Breast epithelium (tissue), 4 donors: ENCODE measurements at regions not wholly inside any gene's neighbourhood (a gene's known extent, or its start where the extent isn't known, plus 50 kb on each side); places are given as distances from the start of the nearest gene placed in this dataset.

ENCODE experiments used
- DNase-seq, 2 donors: peaks; one replicate each; pipeline ENCODE4 v3.0.0-alpha.2; 2019; ENCODE audit warnings: low spot score in 2 of 2
- H3K27ac ChIP-seq, 2 donors: fragments of 200-600 bp; sonication (generic) in 1 of 2; one replicate each; pipeline ENCODE4 v1.5.1; 2016 to 2019; ENCODE audit warnings: mild to moderate bottlenecking in 1 of 2
- H3K27me3 ChIP-seq, 2 donors: fragments of 200-600 bp; sonication (generic) in 1 of 2; one replicate each; pipeline versions ENCODE4 v1.5.1 to v1.6.0; 2017 to 2019; ENCODE audit warnings: control low read depth in 1 of 2, mild to moderate bottlenecking in 1 of 2
- H3K36me3 ChIP-seq: fragments of 200-600 bp; one replicate; pipeline ENCODE4 v1.5.1; 2019
- H3K4me1 ChIP-seq, 2 donors: fragments of 200-600 bp; sonication (generic); one replicate each; pipeline ENCODE4 v1.5.1; 2016 to 2019; ENCODE audit warnings: control low read depth in 1 of 2
- H3K4me3 ChIP-seq, 3 donors: fragments of 200-600 bp; sonication (generic); 1 replicate in 2 of 3; 2 replicates in 1 of 3; pipeline ENCODE4 v1.5.1; 2016 to 2019; ENCODE audit warnings: mild to moderate bottlenecking in 3 of 3, moderate library complexity in 2 of 3
- H3K9me3 ChIP-seq, 2 donors: fragments of 200-600 bp; sonication (generic) in 1 of 2; one replicate each; pipeline ENCODE4 v1.5.1; 2016 to 2019; ENCODE audit warnings: control low read depth in 1 of 2
- CTCF ChIP-seq, 3 donors: fragments of 450-650 bp; IDR thresholded peaks; one replicate each; pipeline ENCODE4 v1.5.1; 2016 to 2017; ENCODE audit warnings: antibody characterized with exemption in 3 of 3, mild to moderate bottlenecking in 3 of 3, moderate library complexity in 3 of 3
- POLR2A ChIP-seq: fragments of 450-650 bp; IDR thresholded peaks from one replicate; pipeline ENCODE4 v1.6.1; 2016; ENCODE audit warnings: antibody characterized with exemption, mild to moderate bottlenecking, moderate library complexity
- POLR2AphosphoS5 ChIP-seq, 3 donors: sonication (generic); formaldehyde crosslinking; IDR thresholded peaks; one replicate each; pipeline ENCODE4 v1.6.1; 2017; ENCODE audit warnings: antibody characterized with exemption in 3 of 3
- intact Hi-C: fragments of 100-400 bp; cut with DNase I; formaldehyde crosslinking; loops from one replicate; pipeline ENCODE4 v1.15.1; 2023; ENCODE audit warnings: low total_unique reads

DNA sequence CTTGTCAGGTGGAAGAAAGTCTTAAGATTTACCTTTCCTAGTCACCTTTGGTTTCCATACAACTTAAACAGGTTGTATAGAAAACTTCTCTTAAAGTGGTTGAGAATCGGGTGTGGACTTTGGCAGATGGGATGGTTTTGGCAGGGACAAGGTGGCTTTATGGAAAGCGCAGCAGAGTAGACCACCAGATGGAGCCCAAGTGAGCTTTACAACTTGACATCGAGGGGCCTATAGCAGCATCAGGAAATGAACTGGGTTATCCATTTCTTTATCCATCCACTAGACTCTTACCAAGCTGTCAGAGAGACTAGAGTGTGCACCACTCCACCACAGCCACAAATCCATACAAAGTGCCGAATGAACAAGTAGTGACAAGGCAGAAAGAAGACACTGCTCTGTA is 85.3 kb upstream of the MBNL1 start:
- Histone ChIP-seq H3K27me3 (no peaks in the 10 kb centered on the region), H3K27ac (no peak overlapping the region), H3K4me3 (no peak overlapping the region), H3K36me3 (no peaks in the 10 kb centered on the region), H3K4me1 (no peaks in the 10 kb centered on the region), H3K9me3 (no peaks in the 10 kb centered on the region)
- no peak for DNase-seq
- TF ChIP-seq POLR2AphosphoS5 (IDR thresholded peaks at IDR 0.05) (no peak), CTCF (IDR thresholded peaks at IDR 0.05) (peak in 1 of 3 donors; percentile 27)
- intact Hi-C loops = no loop called here

DNA sequence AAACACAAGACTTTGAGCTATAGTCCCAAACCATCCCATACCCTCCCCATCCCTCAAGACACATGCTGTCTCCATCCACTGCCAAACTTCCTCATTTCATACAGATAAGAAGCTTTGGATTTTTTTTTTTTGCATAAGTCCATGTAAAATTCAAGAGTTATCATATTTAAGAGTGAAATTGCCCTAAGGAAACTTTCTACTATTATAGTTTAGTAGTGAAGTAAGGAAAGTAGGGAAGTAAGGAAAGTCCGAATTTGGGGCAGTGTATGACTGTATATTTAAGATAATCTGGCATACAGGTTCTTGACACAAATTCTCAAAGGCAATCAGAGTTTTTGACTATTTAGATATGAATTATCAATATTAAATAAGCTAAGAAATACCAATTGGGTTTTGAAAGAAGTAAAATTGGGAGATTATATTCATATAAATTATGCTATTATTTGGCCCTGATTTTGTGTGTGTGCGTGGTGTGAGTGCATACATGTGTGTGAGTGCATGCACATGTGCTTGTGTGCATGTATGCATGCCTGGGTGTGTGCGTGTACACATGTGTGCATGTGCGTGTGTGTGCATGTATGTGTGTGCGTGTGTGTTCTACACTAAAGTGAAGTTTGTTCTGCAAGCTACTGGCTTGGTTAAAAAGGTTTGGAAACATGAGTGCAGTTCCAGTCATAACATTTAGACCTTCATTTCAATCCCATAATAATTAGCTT is 83.6 kb upstream of the MBNL1 start:
- H3K9me3 ChIP-seq = no peaks in the 10 kb centered on the region
- no peak for DNase-seq
- TF ChIP-seq POLR2A (no peak), POLR2AphosphoS5 (IDR thresholded peaks at IDR 0.05) (no peak), CTCF (IDR thresholded peaks at IDR 0.05) (no peak)
- no peak overlapping the region for H3K4me3 ChIP-seq
- H3K4me1 ChIP-seq = no peaks in the 10 kb centered on the region
- H3K27ac ChIP-seq = no peak overlapping the region
- no peaks in the 10 kb centered on the region for H3K36me3 ChIP-seq
- intact Hi-C loops = no loop called here
- no peaks in the 10 kb centered on the region for H3K27me3 ChIP-seq

- Histone ChIP-seq H3K27me3 (no peaks in the 10 kb centered on the region), H3K27ac (no peak overlapping the region), H3K4me1 (no peaks in the 10 kb centered on the region), H3K9me3 (no peaks in the 10 kb centered on the region), H3K4me3 (no peak overlapping the region), H3K36me3 (no peaks in the 10 kb centered on the region)
- no peak for DNase-seq
- intact Hi-C loops = no loop called here
- TF ChIP-seq POLR2AphosphoS5 (IDR thresholded peaks at IDR 0.05) (no peak), CTCF (IDR thresholded peaks at IDR 0.05) (no peak), POLR2A (no peak)
These were observed 82.7 kb upstream of the MBNL1 start for GRCh38 chr3:152185891-152186630.

GRCh38 chr3:152190636-152191183 is 78.0 kb upstream of the MBNL1 start:
- TF ChIP-seq POLR2AphosphoS5 (IDR thresholded peaks at IDR 0.05) = no peak
- TF ChIP-seq CTCF (IDR thresholded peaks at IDR 0.05) = no peak
- no peak for TF ChIP-seq POLR2A
- intact Hi-C loops = no loop called here
- no peaks in the 10 kb centered on the region for H3K4me1 ChIP-seq
- H3K27me3 ChIP-seq = no peaks in the 10 kb centered on the region
- DNase-seq = no peak
- no peak overlapping the region for H3K27ac ChIP-seq
- no peaks in the 10 kb centered on the region for H3K9me3 ChIP-seq
- no peaks in the 10 kb centered on the region for H3K36me3 ChIP-seq
- no peak overlapping the region for H3K4me3 ChIP-seq

DNA sequence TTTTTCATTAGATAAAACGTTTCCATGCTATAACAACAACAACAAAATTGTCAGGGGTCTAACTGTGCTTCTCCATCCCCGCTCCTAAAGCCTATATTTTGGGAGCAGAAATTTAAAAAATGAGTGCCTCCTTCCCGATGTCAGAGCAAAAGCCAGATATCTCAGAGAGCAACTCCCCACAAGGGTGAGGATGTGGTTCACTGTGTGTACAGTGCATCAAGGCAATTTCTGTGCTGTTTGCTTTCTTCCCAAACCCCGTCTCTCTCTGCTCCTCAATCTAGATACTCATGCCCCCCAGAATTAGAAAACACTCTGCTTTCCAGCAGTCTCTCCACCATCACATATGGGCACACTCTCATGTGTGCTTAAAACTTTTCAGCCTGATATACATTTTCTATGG is 76.7 kb upstream of the MBNL1 start:
- no peak for TF ChIP-seq POLR2AphosphoS5 (IDR thresholded peaks at IDR 0.05)
- TF ChIP-seq POLR2A = no peak
- no peak for TF ChIP-seq CTCF (IDR thresholded peaks at IDR 0.05)

More for the DNA sequence above, 76.7 kb upstream of the MBNL1 start:
- Histone ChIP-seq H3K4me3 (no peak overlapping the region), H3K27me3 (no peaks in the 10 kb centered on the region), H3K9me3 (no peaks in the 10 kb centered on the region), H3K36me3 (no peaks in the 10 kb centered on the region), H3K27ac (no peak overlapping the region), H3K4me1 (no peaks in the 10 kb centered on the region)
- DNase-seq = no peak
- intact Hi-C loops = no loop called here
